Keratinocyte (primary cell): ENCODE measurements at regions not wholly inside any gene's neighbourhood (a gene's known extent, or its start where the extent isn't known, plus 50 kb on each side); places are given as distances from the start of the nearest gene placed in this dataset.

Experiments used
- DNase-seq: peaks from one replicate; pipeline ENCODE4 v3.0.0-alpha.2; 2011; ENCODE audit warnings: low read depth, missing footprints, low spot score
- FAIRE-seq: peaks from 2 replicates; lab custom pipeline; 2011; peaks lifted over from hg19 to GRCh38; lab: Jason Lieb, UNC
- H2AFZ ChIP-seq: 2 replicates; pipeline ENCODE4 v1.6.0; 2012; ENCODE audit warnings: low read length, control low read depth, inconsistent platforms; ENCODE audit not compliant: control insufficient read depth
- H3K27ac ChIP-seq: 2 replicates; pipeline ENCODE4 v1.5.1; 2011; ENCODE audit warnings: low read length; ENCODE audit not compliant: control insufficient read depth, insufficient read depth
- H3K27me3 ChIP-seq: 3 replicates; pipeline ENCODE4 v1.6.0; 2011; ENCODE audit warnings: low read length; ENCODE audit not compliant: control insufficient read depth, insufficient read depth; ENCODE audit errors: extremely low read depth
- H3K36me3 ChIP-seq, 2 experiments: 2 replicates in 1 of 2; 3 replicates in 1 of 2; pipeline ENCODE4 v1.5.1; 2011; ENCODE audit warnings: low read length in 2 of 2, mild to moderate bottlenecking in 1 of 2; ENCODE audit not compliant: control insufficient read depth in 2 of 2, insufficient read depth in 2 of 2; ENCODE audit errors: extremely low read depth in 1 of 2
- H3K4me1 ChIP-seq: 3 replicates; pipeline ENCODE4 v1.5.1; 2011; ENCODE audit warnings: low read length; ENCODE audit not compliant: control insufficient read depth, insufficient read depth; ENCODE audit errors: extremely low read depth
- H3K4me2 ChIP-seq: 3 replicates; pipeline ENCODE4 v1.6.0; 2011; ENCODE audit warnings: low read depth, low read length; ENCODE audit not compliant: control insufficient read depth, insufficient read depth; ENCODE audit errors: extremely low read depth
- H3K4me3 ChIP-seq, 3 experiments: fragments of 200-600 bp in 1 of 3; sonication (generic) in 1 of 3; 2 replicates in 2 of 3; 3 replicates in 1 of 3; pipeline ENCODE4 v1.5.1; 2011 to 2016; ENCODE audit warnings: low read length in 3 of 3, mild to moderate bottlenecking in 3 of 3, control low read depth in 2 of 3, inconsistent platforms in 1 of 3, low read depth in 1 of 3, mixed read lengths in 1 of 3, mixed run types in 1 of 3, moderate library complexity in 1 of 3; ENCODE audit not compliant: control insufficient read depth in 2 of 3, insufficient read depth in 2 of 3; ENCODE audit errors: extremely low read depth in 1 of 3
- H3K79me2 ChIP-seq: 2 replicates; pipeline ENCODE4 v1.6.0; 2012; ENCODE audit warnings: low read length; ENCODE audit not compliant: control insufficient read depth, insufficient read depth
- H3K9ac ChIP-seq: 3 replicates; pipeline ENCODE4 v1.6.0; 2011; ENCODE audit warnings: low read length; ENCODE audit not compliant: control insufficient read depth, insufficient read depth; ENCODE audit errors: extremely low read depth
- H3K9me1 ChIP-seq: 3 replicates; pipeline ENCODE4 v1.6.0; 2011; ENCODE audit warnings: low read length; ENCODE audit not compliant: control insufficient read depth, insufficient read depth; ENCODE audit errors: extremely low read depth
- H3K9me3 ChIP-seq: 2 replicates; pipeline ENCODE4 v1.5.1; 2012; ENCODE audit warnings: low read depth, low read length; ENCODE audit not compliant: control insufficient read depth
- H4K20me1 ChIP-seq: 3 replicates; pipeline ENCODE4 v1.6.0; 2011; ENCODE audit warnings: low read length; ENCODE audit not compliant: control insufficient read depth, insufficient read depth; ENCODE audit errors: extremely low read depth
- CTCF ChIP-seq, 3 experiments: IDR thresholded peaks in 1 of 3; conservative IDR thresholded peaks in 1 of 3; optimal IDR thresholded peaks in 1 of 3; 2 replicates in 2 of 3; 3 replicates in 1 of 3; pipeline versions ENCODE3 to v1.5.1; 2011; ENCODE audit warnings: low read length in 3 of 3, mild to moderate bottlenecking in 3 of 3, moderate library complexity in 2 of 3, control low read depth in 1 of 3, inconsistent platforms in 1 of 3; ENCODE audit not compliant: insufficient read depth in 2 of 3; ENCODE audit errors: extremely low read depth in 1 of 3
- EZH2 ChIP-seq: IDR thresholded peaks from one replicate; pipeline ENCODE4 v1.6.1; 2012; ENCODE audit warnings: inconsistent platforms, mild to moderate bottlenecking, low read length, moderate library complexity
- dilution Hi-C: fragments of 300-500 bp; cut with MboI; formaldehyde crosslinking; loops from one replicate; pipeline ENCODE4 v1.7.0; 2020; ENCODE audit warnings: low sequenced_read_pairs; ENCODE audit not compliant: extremely low pct_ligation_motif_present

DNA sequence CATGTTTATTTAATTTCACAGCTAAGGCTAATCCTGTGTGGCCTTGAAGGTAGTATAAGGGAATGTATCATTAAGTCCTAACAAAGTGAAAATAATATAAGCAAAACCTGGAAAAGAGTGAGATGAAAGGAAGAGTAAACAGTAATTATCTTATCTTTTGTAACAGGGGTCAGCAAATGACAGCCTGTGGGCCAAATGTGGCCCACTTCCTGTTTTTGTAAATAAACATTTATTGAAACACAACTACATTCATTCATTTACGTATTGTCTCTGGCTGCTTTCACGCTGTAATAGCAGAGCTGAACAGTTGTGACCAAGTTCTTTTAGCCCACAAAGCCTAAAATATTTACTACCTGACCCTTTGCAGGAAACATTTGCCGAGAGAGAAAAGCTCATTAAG, 78.4 kb upstream of the HTR4 start:
- DNase-seq (no peak), FAIRE-seq (no peak)
- Histone ChIP-seq H3K9ac (no peak overlapping the region), H3K36me3 (no peaks in the 10 kb centered on the region), H2AFZ (no peak overlapping the region), H3K27ac (no peak overlapping the region), H4K20me1 (no peaks in the 10 kb centered on the region), H3K4me1 (peaks cover 5% of the 10 kb centered on the region), H3K9me3 (no peaks in the 10 kb centered on the region), H3K9me1 (no peaks in the 10 kb centered on the region), H3K4me3 (no peak overlapping the region), H3K27me3 (no peaks in the 10 kb centered on the region), H3K4me2 (no peak overlapping the region), H3K79me2 (no peaks in the 10 kb centered on the region)
- dilution Hi-C loops = no loop called here
- TF ChIP-seq CTCF (optimal IDR thresholded peaks at IDR 0.05 in 1 of 3, IDR thresholded peaks at IDR 0.05 in 1 of 3, conservative IDR thresholded peaks at IDR 0.05 in 1 of 3; ENCODE audit: extremely low read depth in 1 of 3, insufficient read depth in 2 of 3, low read length in 3 of 3) (no peak), EZH2 (no peak)

- Histone ChIP-seq H3K4me3 (no peak overlapping the region), H3K4me1 (peaks cover 5% of the 10 kb centered on the region), H3K27me3 (no peaks in the 10 kb centered on the region), H3K4me2 (peak overlapping the region; percentile 31), H4K20me1 (no peaks in the 10 kb centered on the region), H2AFZ (peak overlapping the region; percentile 68), H3K9me3 (no peaks in the 10 kb centered on the region), H3K79me2 (no peaks in the 10 kb centered on the region), H3K36me3 (no peaks in the 10 kb centered on the region), H3K27ac (no peak overlapping the region), H3K9ac (no peak overlapping the region), H3K9me1 (no peaks in the 10 kb centered on the region)
- peak; percentile 48 for DNase-seq
- dilution Hi-C loops = no loop called here
- FAIRE-seq = peak; percentile 79
- TF ChIP-seq CTCF (optimal IDR thresholded peaks at IDR 0.05 in 1 of 3, IDR thresholded peaks at IDR 0.05 in 1 of 3, conservative IDR thresholded peaks at IDR 0.05 in 1 of 3; ENCODE audit: extremely low read depth in 1 of 3, insufficient read depth in 2 of 3, low read length in 3 of 3) (peak; percentile 54 to 68 (median 68)), EZH2 (no peak)
Observed at GRCh38 chr5:148733601-148734438, 79.5 kb upstream of the HTR4 start.
